ENCODE measurements at regions not wholly inside any gene's neighbourhood (a gene's known extent, or its start where the extent isn't known, plus 50 kb on each side); places are given as distances from the start of the nearest gene placed in this dataset.
"Not testable (repeated sequence)": the region's sequence is repeated elsewhere in the genome, so short reads cannot be mapped to it uniquely, and the experiment has no call there.

DNA sequence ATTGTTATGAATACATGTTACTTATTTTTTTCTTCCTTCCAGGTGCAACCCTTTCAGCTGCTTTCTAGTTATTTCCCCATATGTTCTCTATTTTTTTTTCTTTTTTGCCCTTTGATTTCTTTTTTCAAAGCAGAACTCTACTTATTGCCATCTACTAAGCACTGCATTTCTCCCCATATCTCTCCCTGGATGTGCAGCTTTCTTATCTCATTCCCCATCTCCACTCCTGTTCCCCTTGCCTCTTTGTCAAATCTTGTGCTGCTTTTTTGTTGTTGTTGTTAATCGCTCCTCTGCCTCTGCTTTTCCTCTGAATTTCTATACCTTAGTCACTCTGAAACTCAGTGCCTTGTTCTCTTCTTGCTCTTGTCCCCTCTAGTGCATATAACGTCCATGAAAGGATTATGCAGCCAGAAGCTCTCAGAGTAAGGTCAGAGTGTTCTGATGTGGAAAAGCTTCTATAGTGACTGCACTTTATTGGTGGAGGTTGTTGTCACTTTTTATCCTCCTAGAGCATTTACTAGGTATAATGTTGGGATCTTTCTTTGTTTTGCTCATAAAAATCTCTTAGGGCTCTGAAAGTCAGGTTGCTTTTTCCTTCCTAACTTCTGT lies 51.1 kb upstream of the JADE1 start:
- DNase-seq = peak in 1 of 5 experiments; percentile 30

DNA sequence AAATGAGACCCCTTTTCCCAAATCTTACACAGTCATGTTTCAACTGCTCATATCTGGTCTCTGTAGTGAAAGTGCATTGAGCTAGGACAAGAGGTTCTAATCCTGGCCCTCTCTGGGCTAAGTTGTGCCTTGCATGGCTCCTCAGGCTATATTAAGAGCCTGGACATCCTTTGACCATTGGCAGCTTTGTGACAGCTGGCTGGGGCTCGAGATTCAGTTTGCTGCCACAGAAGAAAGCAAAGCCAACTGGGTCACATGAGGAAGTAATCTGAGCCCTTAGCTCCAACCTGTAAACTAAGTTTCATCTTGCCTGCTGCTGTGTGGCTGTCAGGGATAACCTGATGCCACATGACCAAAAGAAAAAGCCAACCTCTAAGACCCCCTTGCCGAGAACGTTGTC lies 51.8 kb upstream of the JADE1 start:
- no peak for DNase-seq

DNA sequence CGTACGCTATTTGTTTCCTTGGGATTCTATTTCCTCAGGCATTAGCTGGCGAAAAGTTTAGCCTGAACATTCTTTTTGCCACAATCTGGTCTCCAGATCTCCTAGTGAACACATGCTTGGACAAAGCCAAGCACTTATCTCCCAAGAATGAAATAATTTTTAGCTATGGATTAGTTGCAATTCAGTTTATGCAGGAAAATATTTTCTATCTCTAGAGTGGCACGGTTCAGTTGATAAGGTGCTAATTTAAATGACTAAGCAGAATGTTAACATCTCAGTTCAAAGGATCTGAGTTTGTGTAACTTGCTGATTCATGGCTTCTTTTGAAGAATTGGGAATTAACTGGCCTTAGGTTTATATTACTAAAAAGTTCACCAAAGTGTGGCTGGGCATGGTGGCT lies 58.1 kb upstream of the JADE1 start:
- no peak for DNase-seq

DNA sequence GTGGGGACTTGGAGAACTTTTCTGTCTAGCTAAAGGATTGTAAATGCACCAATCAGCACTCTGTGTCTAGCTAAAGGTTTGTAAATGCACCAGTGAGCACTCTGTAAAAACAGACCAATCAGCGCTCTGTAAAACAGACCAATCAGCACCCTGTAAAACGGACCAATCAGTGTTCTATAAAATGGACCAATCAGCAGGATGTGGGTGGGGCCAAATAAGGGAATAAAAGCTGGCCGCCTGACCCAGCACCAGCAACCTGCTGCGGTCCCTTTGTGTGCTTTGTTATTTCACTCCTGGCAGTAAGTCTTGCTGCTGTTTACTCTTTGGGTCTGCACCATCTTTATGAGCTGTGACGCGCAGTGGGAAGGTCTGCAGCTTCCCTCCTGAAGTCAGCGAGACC lies 67.8 kb upstream of the JADE1 start:
- DNase-seq = not testable (repeated sequence)

DNA sequence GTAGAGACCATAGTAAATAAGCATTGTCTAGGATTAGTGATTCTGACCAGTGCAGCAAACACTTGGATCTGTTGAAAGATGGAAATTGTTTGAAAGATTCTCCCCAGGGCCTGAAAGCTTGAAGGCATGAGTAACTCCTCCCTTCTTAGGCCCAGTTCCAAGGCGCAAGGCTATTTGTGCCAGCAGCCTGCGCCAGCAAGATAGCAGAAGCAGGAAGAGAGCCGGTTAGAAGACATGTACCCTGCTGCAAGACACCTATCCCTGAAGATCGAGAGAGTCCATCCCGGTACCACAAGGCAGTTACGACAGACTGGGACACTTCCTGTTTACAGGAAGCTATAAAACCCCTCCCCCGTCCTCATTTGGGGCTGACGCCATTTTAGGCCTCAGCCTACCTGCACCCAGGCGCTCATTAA lies 72.4 kb upstream of the JADE1 start:
- DNase-seq = no peak

DNA sequence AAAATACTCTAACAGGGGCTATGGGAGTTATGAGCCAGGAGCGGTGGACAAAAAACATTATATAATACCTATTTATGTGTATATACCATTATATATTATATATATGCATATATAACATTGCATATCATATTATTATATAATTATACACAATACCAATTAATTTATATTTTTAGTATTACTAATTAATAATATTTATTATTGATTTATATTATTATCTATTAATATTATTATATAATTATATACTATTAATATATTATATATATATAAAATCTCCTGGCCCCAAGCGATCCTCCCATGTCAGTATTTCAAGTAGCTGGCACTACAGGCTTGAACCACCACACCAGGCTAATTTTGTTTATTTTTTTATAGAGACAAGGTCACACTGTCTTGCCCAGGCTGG lies 73.8 kb upstream of the JADE1 start:
- DNase-seq = no peak

DNA sequence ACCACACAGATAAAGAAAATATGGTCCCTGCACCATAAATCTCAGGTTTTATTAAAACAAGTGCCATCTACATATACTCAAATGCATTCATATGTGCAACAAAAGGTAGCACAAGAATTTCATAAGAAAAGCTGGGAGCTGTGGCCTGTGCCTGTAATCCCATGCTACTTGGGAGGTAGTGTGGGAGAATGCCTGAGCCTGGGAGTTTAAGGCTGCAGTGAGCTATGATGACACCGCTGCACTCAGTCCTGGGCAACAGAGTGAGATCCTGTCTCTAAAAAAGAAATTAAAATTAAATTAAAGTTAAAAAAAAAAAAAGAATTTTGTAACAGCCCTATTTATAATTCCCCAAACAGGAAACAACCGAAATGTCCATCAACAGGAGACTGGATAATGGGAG lies 81.3 kb upstream of the JADE1 start:
- no peak for DNase-seq

DNA sequence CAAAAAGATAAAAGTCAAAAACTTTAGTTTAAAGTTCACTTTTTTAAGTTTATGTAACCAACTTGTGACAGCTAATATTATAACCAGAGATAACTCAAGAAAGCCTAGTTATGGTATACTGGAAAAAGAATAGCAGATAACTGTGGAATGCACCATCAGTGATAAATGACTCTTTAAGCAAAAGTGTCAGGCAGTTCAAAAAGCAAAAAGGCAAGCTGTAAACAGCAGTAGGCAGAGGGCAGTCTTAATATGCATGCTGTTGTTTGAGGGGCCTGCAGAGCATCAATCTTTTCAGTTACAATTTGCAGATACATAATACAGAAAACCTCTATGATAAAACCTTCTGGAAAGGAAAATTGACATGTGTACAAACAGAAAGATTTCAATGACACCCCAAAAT lies 81.8 kb upstream of the JADE1 start:
- DNase-seq = no peak

DNA sequence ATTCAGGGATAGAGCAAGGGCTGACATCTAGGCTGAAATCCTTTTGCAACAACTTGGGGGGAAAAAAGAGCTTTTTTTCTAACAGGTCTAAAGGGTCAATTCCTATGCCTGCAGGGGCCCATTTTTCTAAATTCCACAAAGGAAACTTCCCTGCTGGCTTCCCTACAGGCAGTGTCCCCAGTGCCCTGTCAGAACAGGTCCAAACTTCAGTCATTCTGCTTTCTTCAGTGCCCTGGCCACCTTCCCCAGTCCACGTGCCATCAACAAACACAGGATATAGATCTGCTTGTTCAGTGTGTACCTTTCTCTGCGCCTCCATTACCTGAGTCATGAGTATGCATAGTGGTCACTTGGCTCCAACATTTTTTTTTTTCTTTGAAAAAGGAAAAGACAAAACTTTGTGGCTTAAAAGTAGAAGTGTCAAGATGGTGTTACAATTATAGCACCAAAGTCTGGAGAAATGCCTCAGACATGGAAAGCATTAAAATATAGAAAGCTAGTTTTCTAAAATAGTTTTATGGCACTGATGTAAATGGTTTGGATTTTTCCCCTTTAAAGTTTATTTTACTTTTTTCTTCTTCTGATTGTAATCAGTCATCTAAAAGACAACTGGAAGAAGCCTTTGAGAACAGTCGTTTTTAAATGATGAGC lies 84.0 kb upstream of the JADE1 start:
- DNase-seq = no peak

DNA sequence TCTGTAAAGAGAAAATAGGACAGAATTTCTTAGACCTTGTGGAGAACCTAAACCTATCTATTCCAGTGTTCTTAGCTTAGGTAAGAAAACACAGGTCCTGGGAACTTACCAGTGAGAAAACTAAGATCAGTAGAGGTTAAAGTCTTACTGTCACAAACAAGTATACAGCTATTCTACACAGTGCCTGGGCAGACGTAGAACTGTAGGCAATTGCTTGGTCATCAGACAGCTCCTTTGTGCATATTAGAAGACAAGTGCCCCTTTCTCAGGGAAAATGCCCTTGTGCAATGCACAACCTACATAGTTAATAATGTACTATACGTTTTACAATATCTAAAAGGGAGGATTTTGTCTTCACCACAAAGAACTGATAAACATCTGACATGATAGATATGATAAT lies 86.6 kb upstream of the JADE1 start:
- DNase-seq = no peak

DNA sequence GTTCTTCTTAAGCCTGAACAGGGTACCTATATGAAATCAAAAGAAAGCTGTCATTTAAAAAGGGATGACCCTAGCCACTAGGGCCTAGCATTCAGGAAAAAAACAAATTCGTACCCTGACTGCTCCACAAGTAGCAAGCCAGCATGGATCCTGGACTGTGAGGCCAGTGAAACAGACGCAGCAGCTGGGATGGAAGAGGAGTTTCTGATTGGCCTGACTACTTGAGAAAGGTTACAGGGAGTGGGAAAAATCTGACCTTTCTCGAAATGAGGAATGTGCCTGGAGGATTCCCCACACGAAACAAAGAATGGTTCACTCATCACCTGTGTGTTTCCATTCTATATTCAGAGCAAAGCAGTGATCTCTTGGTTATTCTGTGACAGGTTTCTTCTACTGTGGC lies 87.6 kb upstream of the JADE1 start:
- no peak for DNase-seq

DNA sequence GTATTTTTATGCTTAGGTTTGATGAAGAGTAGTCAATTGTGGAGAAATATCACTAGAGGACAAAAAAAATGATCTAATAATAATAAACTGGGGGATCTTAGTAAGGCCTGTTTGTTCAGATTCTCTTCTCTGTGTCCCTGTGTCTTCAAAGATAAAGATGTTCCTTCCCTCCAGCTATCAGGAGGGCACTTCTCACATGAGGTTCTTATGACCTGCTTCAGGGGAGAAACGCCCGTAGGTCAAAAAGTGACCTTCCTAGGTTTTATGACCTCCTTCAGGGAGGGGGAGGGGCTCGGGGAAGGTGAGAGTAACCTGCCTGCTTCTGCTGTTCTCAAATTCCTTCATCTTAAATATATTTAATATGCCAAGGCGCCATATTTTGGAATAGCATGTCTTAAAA lies 89.2 kb upstream of the JADE1 start:
- no peak for DNase-seq

DNA sequence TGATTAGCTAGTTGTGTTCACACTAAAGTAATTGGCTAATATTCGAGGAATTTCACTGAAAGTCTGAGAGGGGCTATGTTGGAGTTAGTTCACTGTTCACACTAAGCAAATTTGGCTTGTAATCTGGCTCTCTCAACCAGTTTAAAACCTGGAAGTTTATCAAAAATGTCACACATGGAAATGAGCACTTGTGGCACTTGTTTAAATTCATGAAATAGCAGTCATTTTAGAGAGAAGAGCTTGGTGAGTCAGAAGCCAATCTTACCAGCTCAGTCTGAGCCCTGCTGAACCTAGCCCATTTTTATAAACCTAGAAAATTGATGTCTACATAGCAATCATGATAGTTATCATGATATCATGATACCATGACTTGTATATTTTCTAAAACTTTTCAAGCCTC lies 90.7 kb upstream of the JADE1 start:
- DNase-seq = no peak

DNA sequence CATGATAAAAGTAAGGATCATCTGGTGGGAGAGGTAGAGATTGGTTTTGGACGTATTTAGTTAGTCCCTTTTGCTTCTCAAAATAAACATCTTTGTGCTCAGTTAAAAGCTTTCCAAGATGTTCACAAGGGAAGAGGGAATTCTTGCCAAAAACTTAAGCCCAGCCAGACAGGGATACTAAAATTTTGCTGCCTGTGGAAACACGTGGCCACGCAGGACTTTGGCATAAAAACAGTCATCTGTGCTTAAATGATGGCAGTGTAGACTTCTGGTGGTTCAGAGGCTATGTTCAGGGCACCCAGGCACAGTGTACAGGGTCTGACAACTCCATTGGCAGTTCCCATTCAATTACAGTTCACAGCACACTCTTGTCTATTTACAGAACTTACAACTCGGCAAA lies 93.2 kb upstream of the JADE1 start:
- no peak for DNase-seq

DNA sequence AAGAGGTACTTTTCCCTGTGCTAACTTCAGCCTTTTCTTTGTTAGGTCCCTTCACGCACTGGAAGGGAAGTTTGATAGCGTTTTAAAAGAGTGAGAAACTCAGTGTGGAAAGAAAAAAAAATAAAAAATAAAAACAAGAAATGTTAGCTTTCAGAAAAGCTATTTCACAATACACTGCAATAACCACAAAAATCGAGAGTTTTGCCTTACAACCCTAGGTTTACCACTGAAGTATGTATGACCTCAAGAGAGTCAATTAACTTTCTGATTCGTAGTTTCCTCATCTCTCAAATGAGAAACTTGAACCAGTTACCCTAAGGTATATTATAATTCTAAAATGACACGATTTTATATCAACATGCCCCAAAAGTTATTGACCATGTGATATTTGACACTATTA lies 93.9 kb upstream of the JADE1 start:
- DNase-seq = peak in 1 of 5 experiments; percentile 6

DNA sequence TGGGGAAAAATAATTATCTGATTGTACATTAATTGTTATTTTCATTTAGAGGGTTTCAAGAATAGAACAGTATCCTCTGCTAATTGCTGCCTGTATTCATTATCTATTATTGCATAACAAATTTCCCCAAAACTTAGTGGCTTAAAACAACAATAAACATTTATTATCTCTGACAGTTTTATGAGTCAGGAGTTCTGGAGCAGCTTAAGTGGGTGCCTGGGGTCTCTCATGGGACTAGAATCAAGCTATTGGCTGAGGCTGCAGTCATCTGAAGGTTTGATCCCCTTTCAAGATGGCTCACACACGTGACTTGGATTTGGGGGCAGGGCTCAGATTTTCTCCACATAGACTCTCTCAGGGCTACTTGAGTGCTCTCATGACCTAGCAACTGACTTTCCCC lies 98.1 kb upstream of the JADE1 start:
- DNase-seq = no peak

DNA sequence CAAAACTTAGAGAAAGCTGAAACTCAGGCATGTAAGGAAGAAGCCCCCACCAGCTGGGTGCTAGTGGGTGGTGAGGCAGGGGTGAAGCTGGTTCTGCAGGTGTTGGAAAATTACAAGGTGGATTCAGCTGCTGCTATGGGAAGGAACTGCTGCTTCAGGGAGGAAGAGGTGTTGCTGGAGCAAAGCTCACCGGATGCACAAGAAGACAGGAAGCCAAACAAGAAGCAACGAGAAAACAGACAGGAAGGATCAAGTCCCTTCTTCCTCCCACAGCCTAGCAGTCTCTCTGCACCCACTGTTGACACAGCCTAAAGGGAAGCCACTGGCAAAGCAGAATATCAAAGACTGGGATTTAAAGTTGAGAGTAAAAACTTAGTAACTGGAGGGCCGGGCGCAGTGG lies 100.2 kb upstream of the JADE1 start:
- DNase-seq = peak in 1 of 5 experiments; percentile 58

DNA sequence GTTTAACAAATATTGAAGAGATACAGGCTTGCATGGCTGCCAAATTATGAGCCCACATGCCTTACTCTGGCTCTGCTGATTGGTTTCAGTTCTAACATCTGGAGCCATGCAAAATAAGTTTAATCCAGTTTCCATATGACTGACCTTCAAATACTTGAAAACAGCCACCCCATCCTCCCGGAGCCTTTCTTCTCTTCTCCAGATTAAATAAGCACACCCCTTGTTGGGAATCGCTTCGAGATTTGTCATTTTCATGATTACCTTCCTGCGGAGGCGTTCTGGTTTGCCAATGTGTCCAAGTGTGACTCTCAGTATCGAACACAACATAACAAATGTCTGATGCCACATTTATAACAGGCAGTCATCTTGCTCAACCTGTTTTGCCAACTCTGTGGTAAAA lies 101.6 kb upstream of the JADE1 start:
- no peak for DNase-seq

DNA sequence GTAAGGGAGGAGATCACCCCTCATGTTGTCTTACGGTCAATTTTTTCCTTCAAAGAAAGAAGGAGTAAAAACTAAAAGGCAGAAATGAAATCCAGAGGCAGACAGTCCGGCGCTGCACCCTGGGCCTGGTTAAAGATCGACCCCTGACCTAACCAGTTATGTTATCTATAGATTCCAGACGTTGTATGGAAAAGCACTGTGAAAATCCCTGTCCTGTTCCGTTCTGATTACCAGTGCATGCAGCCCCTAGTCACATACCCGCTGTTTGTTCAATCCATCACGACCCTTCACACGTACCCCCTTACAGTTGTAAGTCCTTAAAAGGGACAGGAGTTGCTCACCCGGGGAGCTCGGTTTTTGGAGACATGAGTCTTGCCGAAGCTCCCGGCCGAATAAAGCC lies 105.6 kb upstream of the JADE1 start:
- no peak for DNase-seq

DNA sequence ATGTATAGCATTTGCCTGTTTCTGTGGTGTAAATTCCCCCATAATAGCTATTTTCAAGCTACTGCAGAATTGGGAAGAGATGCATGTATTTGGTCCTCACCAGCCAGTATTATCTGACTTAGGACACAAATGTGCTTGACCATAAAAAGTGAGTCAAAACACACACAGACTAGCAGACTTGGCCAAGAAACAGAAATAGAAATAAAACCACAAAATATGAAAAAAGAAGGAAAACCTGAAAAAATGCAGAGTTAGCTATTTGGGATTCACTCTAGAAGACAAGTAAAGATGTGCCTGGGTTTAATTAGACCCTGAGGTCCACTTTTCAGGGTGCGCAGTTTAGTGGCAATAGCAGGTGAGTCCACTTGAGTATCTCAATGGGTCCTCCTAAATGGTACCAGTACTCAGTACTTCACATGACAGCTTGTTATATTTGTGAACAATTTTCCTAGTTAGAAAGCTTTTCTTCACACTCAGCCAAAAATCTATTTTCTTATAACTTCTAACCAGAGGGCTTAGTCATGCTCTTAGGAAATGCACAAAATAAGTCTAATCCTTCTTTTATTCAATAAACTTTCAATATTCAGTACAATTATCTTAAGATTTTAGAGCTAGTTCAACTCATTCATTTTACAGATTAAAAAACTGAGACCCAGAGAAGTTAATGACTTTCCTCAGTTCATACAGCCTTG lies 108.7 kb upstream of the JADE1 start:
- no peak for DNase-seq

DNA sequence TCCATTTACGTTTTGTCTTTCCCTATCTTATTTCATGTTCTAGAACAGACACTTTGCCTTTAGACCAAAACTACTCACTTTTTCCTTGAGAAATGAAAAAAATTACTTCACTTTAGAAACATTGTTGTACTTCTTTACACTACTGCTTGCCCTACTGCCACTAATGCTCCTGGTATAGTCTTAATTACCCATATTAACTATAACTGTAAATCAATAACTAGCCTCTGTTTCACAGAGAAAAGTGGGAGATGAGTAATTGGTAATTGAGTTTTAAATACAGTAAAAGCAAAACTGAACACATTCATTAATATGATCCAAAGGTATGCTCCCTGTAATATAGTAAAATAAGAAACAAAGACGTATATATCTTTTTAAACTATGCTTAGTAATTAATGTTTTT lies 111.1 kb upstream of the JADE1 start:
- no peak for DNase-seq

DNA sequence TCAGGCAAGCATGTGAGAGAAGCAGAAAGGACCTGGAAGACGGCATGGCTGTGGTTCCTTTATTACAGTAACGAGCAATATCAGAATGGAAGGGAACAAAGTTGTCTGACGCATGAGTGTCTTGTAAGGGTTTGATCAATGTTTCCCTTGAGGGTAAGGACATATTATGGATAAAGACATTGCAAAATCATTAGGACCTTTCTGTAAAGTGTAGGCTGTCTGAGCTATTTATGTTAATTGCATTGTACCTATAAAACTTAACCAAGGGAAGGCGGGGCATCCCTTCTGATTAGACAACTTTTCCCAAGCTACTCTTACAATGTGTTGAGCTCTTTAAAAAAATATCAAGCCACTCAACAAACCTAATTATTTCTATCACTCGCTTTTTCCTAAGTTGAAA lies 112.2 kb upstream of the JADE1 start:
- DNase-seq = no peak

DNA sequence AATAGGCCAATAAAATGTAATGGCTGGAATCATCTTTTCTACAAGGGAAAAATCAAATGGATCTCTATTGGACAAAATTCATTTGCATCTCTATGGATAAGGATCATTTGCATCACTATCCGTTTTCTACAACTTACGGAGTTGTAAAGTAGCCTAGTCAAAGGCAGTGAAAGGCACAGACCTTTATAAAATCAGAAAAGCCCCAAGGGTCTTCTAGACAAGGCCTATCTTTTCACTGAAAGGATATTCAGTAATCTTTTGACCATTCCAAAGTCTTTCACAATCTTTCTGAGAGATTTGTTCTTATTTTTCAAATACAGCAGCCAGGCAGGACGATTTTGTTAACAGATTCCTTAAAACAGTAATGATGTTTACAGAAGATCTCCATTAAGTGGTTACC lies 119.5 kb upstream of the JADE1 start:
- no peak for DNase-seq

DNA sequence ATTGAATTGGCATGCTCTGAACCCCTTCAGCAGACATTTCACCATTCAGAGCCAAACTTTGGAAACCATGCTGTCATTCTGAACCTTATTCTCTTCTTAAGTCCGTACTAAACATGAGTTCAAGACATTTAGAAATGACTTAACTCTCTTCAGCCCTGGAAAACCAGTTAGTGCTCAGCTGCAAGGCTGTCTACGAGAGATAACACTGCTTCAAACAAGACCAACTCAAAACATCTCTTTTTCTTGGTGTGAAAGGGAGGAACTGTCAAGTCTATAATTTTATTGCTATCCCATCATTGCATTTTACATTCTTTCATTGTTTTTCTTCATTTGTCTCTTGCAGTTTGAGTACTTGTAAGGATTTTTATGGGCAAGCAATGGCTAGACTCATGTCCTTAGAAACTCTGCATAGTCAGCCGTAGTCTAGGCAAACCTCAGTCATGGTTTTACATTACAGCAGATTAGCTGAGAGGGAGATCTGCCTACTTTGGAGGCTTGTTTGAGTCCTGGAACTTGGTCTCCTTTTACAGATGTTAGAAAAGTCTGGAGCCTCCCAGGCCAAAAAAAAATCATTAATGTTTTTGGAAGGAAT lies 120.6 kb upstream of the JADE1 start:
- no peak for DNase-seq
